GM21423 (cell line): ENCODE measurements at regions not wholly inside any gene's neighbourhood (a gene's known extent, or its start where the extent isn't known, plus 50 kb on each side); places are given as distances from the start of the nearest gene placed in this dataset.
A peak's percentile ranks its signal among the peaks of the same experiment; 100 is the strongest.

Source experiments
- ATAC-seq: cut with Tn5 transposase; IDR thresholded peaks from one replicate; pipeline ENCODE4 v1.9.1; 2021; ENCODE audit warnings: mild to moderate bottlenecking, moderate library complexity; ENCODE audit not compliant: unreplicated experiment

DNA sequence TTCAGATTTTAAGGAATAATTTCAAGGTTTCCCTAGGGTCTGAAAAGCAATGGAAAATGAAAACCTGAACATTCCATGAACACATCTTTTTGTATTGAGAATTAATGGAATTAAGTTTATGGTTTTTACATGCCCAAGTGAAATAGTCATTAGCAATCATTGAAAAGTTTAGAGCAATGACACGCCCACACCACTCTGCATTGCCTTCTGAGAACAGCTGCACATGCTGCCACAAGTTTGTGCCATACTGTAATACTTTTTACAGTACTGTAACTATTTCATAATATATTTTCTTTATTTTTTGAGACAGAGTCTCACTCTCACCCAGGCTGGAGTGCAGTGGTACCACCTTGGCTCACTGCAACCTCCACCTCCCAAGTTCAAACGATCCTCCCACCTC is 345.2 kb upstream of the PMFBP1 start:
- ATAC-seq, result no peak

DNA sequence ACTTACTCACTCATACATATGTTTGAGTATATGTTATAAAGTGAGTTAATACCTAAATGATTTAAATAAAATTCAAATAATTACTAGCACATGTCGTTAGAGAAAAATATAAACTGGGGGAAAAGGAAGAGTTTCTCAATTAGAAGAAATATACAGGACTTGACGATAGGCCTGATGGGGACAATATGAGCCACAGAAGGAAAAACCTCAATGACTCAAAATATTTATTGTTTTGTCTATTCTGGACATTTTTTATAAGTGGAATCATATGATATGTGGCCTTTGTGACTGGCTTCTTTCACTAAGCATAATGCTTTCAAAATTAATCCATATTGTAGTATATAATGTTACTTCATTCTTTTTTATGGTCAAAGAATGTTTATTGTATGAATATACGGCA is 339.2 kb upstream of the PMFBP1 start:
- ATAC-seq, result no peak

DNA sequence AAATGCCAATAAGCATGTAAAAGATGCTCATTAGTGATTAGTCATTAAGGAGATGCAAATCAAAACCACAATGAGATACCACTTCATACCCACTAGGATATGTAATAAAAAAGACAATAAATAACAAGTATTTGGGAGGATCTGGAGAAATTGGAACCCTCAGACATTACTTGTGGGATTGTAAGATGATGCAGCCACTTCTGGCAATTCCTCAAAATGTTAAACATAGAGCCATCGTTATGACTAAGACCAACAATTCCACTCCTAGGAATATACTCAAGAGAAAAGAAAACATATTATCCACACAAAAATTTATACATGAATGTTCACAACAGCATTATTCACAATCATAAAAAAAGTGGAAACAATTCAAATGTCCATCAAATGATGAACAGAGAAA is 336.2 kb upstream of the PMFBP1 start:
- no peak for ATAC-seq

DNA sequence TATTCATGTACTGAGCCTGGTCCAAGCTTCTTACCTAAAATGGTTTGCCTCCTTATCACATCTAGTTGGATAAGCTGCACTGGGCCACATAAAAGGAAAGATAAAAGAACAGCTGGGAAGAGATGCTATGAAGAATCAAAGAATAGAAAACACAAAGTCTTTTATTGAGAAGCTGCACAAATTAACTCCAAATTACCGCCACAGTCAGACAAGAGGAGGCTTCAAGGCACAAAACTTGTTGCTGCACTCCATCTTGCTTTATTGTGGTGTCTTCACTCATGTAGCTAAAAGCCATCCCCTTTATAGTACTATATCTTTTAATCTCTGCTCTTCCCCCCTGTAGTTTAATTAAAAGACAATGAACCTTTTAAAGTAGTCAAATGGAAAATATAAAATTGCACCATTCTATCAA is 330.6 kb upstream of the PMFBP1 start:
- no peak for ATAC-seq

DNA sequence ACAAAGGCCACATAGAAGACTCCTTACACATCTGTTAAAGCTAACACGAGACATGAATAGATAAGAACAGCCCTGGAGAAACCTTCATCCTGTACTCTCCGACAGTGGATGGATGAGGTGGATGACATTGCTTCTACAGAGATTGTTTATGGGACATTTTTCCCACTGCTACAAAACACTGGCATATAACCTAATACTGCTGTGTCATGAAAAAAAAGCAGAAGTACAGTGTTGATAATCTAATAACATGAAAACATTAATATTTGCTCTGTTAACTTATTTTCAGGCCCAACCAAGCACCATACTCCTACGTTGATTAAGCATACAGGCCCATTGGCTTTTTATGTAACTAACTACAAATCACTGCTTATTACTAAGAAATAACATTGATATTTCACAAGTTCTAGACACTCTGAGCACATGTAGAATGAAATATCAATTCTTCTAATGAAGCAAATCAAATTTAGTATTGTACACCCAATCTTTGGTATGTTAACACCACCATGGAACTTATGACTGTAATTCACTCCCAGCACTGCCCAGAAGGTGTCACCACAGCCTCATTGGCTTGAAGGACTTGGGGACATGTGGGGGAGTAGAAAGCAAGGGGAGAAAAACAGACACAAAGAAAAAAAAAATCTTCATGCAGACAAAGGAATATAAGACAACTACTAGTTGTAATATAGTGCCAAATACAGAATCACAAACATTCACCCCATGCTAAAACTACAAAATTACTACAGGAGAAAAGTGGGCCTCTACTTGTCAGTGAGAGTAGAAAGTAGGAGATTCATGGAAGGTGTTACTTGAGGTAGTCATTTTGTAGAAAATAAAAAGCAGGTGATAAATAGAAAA is 330.0 kb upstream of the PMFBP1 start:
- ATAC-seq, result peak; percentile 80

DNA sequence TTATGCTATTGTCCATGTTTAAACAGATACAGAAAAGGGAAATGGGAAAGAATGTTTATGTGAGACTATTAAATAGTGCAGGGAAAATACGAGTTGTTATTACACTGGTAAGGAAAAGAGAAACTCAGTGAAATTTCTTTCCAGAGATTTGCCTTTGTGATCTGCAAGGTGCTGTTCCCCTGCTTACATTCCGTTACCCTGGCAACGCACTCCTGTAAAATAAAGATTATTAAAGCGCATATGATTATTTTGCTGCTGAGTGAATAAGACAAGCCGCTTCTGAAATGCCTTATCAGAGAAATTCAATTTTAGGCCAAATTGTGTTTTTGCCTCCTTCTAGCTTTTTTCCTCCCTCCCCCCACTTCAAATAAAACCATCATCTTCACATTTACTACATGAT is 328.6 kb upstream of the PMFBP1 start:
- no peak for ATAC-seq

DNA sequence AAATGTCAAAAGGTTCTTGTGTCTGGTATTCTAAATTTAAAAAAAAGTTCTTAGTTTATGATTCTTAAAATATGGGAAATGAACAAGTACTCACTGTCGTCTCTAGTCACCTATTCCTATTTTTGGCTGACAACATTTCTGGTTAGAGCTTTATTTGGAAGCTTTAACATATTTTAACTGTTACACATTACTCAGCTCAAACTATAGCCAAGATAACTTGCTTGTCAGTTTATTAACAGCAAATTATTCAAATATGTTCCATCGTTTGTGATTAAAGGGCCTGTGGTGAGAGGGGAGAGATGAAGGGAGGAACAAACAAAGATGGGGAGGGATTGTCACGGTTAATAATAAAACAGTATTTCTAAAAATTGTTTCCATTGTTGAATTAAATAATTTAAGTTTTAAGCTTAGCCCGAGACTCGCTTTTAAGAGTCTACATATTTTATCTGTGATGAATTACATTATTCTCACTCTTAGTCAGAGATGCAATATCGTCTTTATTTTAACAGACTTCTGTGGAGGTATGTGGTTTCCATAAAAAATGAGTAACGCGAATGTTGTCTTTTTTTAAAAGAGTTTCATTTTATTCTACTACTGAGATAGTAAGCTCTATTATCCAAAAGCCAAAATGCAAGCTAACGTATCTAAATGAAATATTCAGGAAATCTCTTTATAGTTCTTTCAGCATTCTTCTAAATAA is 321.9 kb upstream of the PMFBP1 start:
- no peak for ATAC-seq

DNA sequence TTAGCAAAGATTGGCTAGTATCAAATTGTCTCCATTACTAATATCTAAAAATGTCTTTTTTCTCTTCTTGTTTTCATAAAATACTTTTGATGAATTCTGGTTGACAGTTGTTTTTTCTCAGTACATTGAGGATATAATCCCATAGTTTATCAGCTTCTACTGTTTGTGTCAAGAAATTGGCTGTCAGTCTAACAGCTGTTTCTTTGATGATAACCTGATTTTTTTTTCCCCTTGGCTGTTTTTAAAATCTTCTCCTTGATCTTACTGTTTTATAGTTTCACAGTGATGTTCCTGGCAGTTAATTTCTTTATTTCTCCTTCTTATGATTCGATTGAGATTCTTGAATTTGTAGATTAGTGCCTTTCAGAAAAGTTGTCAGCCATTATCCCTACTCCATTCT is 315.3 kb upstream of the PMFBP1 start:
- no peak for ATAC-seq

DNA sequence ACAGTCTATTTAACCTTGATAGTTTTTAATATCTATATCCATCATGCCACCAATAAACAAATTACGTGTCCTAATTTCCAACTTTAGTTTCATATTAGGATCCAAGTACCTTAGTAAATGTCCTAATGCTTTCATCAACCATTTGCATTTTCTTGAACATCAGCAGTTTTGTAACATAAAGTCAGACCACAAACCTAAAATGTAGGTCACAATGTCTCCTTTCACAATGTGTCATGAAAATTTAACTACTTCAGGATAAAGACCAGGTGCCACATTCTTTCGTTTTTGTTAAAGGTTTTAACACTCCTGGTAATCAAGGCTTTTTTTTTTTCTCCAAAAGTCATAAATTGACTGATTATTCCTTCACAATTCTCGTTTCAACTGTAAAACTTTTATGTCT is 310.7 kb upstream of the PMFBP1 start:
- ATAC-seq, result no peak

DNA sequence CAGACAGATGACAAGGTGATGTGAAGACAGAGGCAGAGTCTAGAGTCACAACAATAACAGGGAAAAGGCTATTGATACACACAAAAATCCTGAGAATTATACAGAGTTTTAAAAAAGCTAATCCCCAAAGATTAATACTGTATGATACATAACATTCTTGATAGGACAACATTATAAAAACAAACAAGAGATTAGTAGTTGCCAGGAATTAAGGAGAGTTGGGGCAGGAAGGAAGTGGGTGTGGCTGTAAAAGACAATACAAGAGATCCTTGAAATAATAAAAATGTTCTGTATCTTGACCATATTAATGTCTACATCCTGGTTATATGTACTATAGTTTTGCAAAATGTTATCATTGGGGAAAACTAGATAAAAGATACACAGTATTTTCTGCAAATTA is 309.5 kb upstream of the PMFBP1 start:
- ATAC-seq, result no peak

DNA sequence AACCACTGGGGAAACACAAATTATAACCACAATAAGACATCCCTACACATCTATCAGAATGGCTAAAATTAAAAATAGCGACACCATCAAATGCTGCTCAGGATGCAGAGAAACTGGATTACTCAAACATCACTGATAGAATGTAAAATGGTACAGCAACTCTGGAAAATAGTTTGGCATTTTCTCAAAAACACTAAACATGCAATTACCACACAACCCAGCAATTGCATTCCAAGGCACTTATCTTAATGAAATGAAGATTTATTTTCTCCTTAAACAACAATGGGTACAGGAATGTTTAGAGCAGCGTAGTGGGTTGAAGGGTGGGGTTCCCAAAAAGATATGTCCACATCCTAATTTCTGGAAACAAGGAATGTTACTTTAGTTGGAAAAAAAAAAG is 309.0 kb upstream of the PMFBP1 start:
- ATAC-seq, result no peak

DNA sequence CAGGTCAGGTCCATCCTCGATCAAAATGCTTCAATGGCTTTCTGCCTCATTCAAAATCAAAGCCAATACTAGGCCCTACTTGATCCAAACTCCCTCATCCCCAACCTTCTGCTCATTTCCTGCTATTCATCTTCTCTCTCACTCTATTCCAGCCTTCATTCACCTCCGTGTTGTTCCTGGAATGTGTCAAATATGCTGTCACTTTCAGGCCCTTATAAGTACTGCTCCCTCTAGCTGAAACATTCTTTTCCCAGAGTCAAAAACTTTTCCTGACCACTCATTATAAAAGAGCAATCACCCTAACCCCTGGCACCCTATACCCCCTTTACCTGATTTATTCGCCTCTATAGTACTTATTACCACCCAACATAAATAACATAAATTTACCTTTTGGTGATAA is 303.7 kb upstream of the PMFBP1 start:
- no peak for ATAC-seq

DNA sequence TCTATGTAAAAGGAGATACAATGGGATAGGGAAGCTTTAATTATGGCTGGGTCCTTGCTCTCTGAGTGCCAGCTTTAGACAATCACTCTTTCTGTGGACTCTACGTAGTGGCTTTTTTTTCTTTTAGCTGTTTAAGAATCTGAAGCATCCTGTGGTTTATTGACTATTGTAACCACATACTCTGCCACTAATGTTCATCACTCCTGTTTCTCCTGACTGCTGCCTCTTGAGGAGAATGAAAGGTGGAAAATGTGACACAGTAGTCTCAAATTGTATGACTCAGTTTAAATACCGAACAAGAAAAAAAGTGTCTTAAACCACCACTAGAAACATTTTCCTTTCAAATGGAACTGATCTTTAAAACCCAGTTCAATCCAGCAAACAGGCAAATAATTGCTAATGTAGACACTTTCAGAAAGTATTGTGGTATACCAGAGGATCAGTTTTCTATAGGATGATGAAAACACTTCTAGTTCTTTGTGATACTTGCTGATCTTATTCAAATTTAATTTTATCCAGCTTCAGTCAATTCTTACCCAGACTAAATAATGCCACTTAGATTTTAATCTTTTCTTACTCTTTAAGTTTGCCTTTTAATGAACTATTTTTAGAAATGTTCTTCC is 302.7 kb upstream of the PMFBP1 start:
- ATAC-seq, result no peak

DNA sequence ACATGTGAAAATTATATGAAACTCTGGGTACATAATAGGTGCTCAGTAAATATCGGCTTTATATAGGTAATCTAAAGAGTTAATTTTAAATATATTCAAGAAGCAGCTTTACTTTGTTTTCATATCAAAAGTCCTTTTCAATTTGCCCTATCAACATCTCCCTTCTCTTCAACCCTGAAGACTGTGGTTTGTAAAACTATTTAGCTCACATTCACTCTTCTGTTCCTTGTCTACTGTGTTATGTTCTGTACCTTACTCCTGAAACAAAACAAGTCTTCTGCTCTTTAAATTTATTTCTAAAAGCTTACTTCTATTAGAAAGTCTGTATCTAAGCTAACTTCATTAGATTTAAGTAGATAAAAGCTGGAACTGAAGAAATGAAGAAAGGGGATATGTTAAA is 301.7 kb upstream of the PMFBP1 start:
- no peak for ATAC-seq

DNA sequence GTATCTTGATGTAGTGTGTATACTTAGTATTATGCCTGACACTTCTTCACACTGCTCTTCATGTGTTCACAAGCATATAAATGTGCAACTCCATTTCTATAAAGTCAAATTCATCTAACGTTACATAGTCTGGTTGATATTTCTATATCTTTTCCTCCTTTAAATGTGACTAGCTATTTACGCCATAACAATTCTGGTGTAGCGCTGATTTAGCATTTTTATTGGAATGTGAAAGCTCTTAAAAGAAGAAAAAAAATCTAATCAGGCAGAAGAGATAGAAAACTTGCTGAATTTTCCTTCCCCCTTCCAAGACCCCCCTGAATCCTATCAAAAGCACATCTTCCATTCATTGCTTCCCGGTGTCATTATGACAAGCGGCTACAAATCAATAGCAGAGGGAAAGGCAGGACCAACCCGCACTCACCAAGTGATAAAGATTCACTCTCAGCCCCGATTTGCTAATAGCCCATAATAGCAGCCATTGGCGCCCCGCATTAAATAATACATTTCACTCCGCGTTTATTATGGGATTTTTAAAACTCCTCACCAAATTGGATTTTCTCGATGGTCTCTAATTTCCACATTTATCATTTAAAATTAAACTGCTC is 299.5 kb upstream of the PMFBP1 start:
- ATAC-seq, result no peak

DNA sequence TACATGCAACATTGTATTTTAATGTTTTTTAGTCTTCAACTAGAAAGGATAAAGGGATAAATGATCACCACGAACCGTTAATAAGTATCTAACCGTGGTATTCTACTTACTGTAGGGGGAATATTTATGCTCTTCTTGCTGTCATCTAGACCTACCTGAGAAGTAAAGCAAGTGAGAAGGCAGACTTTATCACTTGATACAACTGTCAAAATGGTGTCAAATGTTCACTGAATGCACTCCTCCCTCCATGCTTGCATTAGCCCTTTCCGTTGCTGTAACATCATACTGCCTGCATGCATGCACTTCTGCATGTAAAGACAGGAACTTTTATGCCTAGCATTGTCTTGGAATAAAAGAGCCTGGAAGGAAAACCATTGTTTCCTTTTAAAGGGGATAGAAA is 298.6 kb upstream of the PMFBP1 start:
- no peak for ATAC-seq

DNA sequence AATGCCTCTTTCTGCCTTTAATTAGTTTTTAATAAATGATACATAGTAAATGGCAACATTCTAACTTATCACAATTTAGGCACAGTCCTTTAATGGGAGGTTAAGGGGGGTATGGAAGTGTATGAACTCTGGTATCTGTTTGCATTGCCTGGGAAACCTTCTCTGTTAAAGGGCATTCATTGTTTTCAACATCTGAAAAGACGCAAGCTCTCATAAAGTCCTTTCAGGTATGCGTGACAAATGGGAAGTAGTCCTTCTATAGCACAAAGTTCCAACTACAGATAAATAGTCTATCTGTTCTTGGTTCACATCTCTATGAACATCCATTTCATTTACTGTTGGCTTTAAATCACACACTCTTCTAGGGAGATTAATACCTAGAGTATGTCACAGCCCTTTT is 298.0 kb upstream of the PMFBP1 start:
- ATAC-seq, result no peak

DNA sequence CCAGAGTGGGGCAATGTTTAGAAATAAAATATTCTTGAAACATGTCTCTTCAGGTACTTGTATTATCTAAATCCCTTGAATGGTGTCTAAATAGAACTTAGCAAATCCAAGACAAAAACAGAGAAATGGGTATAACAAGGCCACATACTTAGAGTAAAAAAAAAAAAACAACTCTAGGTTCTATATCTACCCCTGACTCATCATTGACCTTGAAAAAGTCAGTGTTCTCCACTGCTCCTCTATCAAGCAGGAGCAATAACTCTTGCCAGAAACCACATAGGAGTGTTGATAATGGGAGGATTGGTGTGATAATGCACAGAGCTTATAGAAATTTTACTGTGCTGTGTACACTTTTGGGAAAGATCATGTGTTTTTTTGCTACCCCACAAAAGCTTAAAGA is 296.6 kb upstream of the PMFBP1 start:
- ATAC-seq, result no peak

DNA sequence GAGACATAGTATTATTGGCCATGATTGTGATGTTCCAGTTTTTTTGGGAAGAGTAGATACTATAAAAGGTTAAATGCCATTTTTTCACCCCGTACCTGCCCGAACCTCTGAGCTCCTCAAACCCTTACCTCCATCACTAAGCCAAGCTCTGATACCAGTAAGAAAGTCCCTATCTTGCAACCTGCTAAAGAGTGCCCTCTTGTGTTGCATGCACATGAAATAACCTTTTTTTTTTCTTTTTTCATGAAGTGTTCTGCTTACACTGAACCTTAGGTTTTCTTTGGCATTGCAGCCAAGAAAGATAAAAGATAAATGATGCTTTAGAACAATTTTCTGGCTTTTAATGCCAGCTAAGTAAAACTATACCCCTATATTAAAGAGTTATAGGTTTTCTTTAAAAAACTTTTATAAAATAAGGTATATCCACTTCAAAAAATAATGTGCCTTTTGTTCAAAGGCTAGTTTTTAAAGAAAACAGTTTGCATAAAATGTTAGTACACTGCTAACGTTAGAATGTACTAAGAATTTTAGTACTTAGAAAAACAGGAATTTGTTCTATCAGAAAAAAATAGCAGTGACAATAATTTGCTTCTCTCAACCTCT is 295.3 kb upstream of the PMFBP1 start:
- peak; percentile 42 for ATAC-seq

DNA sequence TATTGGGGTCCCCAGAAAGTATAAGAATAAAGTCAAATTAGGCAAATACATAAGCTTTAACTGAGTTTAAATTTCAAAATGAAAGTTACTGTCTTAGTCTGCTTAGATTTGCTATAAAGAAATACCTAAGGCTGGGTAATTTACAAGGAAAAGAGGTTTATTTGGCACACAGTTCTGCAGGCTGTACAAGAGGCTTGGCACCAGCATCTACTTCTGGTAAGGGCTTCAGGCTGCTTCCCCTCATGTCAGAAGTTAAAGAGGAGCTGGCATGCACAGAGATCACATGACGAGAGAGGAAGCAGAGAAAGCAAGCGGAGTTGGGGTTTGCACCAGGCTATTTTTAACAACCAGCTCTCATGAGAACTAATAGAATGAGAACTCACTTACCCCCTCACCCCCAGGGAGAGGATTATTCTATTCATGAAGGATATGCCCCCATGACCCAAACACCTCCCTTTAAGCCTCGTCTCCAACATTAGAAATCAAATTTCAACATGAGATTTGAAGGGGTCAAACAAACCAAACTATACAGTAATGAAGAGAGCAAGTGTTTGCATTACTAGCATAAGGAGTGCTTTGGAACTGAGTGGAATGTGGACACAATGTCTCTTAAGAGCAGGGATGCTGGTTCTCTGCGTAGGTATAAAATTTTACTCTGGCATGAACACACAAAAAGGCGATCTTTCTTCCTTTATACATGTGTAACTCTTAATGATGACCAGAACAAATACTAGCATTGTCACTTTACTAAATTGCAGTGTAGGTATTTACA is 292.8 kb upstream of the PMFBP1 start:
- no peak for ATAC-seq

DNA sequence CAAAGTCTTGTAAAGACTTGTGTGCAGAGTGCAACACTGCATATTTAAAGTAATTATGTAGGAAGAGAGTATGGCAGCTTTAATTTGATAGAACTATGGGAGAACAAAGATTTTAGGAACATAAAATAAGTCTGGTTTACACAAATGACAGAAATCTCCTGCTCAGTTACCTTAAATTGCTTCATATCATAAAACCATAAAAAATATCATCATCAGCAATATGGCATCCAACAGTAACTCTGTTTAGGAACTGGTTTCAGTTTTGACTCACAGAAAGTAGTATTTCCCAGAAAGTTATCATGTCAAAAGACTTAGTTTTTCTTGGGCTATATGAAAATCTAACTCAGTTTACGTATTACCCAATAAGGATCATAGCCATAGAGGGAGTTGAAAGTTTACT is 292.1 kb upstream of the PMFBP1 start:
- ATAC-seq, result no peak
